IPS-NIHi7 (cell line): ENCODE measurements at regions not wholly inside any gene's neighbourhood (a gene's known extent, or its start where the extent isn't known, plus 50 kb on each side); places are given as distances from the start of the nearest gene placed in this dataset.
"Not testable (repeated sequence)": the region's sequence is repeated elsewhere in the genome, so short reads cannot be mapped to it uniquely, and the experiment has no call there.

ENCODE experiments used
- DNase-seq: peaks from one replicate; pipeline ENCODE4 v3.0.0; 2012; ENCODE audit warnings: mixed read lengths; ENCODE audit errors: extremely low spot score

- DNase-seq = not testable (repeated sequence)
Observed at GRCh38 chr6:27773542-27774263, 138.5 kb downstream of the OR2B2 start.

- DNase-seq = peak; percentile 78
Observed at GRCh38 chr6:27772261-27773001, 139.8 kb downstream of the OR2B2 start.

DNA sequence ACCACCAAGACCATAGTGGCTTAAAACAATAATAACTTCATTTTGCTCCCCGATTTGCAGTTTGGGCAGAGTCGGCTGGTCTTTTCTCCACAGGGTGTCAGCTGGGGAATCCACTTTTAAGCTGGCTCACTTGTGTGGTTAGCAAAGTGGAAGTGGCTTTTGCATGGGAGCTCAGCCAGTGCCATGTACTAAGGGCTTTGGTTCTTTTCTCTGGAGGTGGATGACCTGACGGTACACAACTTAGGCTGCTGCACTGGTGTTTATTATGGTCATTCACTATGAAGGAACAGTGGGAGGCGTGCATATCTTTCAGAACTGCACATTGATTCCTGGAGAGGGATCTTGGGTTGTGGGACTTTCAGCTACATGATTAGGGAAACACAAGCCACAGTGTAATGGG lies 141.0 kb downstream of the OR2B2 start:
- no peak for DNase-seq

- DNase-seq = peak; percentile 21
Observed at GRCh38 chr6:27770724-27771123, 141.5 kb downstream of the OR2B2 start.

GRCh38 chr6:27768556-27768955 lies 143.6 kb downstream of the OR2B2 start:
- no peak for DNase-seq

DNA sequence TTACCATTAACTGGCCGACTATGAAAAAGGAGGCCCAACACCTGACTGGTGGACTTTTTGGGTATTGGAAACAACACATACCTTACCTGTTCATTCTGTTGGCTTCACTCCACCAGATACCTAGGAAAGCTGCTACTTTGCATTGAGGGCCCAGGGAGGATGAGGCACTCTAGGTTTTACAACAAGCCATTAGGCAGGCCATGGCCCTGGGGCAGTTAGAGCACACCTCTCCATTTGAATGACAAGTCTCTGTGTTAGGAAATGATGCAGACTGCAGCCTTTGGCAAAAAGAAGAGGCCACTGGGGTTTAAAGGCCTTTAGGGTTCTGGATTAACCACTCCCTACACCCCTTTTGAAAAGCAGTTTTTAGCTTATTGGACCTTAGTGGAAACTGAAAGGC lies 144.3 kb downstream of the OR2B2 start:
- peak; percentile 20 for DNase-seq

DNA sequence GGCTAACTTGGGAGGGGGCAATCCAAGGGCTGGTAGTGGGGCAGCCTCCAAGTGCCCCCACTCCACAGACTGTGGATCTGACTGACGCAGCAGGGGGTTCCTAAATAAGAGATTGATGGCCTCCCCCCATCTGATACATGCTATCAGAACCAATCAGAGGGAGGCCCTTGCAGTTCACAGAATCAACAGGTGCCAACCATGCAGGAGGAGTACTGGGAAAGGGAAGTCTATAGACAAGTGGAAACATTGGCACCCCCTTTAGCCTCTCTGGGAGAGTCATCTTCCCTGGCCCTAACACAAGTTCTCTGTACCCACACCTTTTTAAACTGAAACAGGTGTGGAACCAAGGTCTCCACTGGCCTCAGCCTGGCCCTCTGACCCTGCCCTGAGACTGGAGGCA lies 145.8 kb downstream of the OR2B2 start:
- DNase-seq = no peak

DNA sequence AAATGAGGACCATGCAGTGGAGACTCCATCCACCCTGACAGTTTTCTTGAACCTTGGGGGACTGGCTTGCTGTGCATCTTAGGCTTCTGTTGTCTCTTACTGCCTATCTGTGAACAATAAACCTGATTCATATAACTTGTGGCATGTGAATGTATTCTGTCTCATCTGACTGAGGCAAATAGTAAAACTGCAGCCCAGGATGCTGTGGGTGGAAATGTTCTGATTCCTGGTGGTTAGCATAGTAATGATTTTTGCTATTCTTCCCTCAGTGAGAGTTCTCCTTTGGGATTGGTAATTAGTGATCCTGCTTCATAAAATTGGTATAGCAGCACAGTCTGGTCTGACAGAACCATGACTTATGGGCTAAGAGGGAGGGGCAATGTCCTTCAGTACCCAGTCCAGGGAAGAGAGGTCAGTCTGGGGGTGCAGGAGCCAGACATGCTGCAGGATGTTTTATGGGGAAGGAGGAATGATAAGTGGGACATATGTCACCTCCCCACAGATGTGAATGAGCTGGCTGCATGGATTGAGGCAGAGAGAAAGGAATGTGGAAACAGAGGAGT lies 147.1 kb downstream of the OR2B2 start:
- no peak for DNase-seq

GRCh38 chr6:27761391-27761790 lies 150.8 kb downstream of the OR2B2 start:
- DNase-seq = no peak

DNA sequence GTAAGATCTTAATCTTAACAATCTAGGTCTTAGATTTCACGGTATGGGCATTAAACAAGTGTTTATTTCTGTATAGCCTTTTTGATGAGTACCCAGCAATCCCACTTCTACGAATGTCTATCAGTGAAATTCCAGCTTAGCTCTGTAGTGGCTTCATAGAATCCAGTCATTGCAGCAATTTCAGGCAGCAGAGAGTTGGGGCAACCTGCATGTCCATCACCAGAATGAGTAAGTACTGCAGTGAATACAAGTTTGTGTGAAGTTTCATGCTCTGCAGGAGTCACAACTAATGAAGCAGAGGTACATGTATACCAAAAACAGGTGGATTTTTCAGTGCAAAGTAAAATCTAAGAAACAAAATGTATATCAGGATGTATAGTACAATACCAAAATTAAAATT lies 151.7 kb downstream of the OR2B2 start:
- no peak for DNase-seq

DNA sequence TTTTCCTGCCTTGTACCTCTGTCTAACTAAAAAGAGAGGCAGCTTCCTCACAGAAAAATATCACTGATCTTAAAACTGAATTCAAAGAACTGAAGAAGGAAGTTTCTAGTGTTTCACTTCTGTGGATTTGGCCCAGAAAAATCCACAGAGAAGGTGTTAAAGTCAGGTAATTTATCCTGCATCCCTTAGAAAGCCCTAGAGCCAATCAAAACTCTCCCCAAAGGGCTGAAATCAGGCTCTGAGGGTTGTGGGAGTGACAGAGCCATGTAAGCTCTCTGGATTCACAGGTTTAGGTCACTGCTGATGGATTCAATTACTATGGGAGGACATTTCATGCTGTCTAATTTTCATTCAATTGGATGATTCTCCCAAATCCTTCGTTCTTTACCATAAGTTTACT lies 152.3 kb downstream of the OR2B2 start:
- DNase-seq = no peak

GRCh38 chr6:27758491-27758890 lies 153.7 kb downstream of the OR2B2 start:
- no peak for DNase-seq

GRCh38 chr6:27757307-27757706 lies 154.9 kb downstream of the OR2B2 start:
- peak; percentile 32 for DNase-seq

DNA sequence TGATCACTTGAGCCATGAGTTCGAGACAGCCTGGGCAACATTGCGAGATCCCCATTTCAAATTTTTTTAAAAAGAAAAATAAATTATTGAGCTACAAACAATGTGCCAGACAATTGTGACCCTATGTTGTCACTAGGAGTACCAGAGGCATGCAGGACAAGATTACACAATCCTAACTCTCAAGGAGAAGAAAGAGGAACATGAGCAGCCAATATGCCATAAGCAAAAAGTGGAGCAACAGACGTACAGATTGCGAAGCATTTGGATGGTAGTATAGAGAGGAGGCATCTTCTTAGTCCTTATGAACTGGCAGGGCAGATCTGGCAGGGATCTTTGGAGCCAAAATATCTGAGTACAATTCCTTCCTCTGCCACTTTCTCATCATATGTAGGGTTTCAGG lies 156.4 kb downstream of the OR2B2 start:
- no peak for DNase-seq

GRCh38 chr6:27754408-27754782 lies 157.8 kb downstream of the OR2B2 start:
- DNase-seq = no peak

GRCh38 chr6:27753668-27754407 lies 158.4 kb downstream of the OR2B2 start:
- peak; percentile 73 for DNase-seq

GRCh38 chr6:27752038-27752885 lies 159.9 kb downstream of the OR2B2 start:
- peak; percentile 50 for DNase-seq

GRCh38 chr6:27748661-27749060 lies 163.5 kb downstream of the OR2B2 start:
- no peak for DNase-seq

DNA sequence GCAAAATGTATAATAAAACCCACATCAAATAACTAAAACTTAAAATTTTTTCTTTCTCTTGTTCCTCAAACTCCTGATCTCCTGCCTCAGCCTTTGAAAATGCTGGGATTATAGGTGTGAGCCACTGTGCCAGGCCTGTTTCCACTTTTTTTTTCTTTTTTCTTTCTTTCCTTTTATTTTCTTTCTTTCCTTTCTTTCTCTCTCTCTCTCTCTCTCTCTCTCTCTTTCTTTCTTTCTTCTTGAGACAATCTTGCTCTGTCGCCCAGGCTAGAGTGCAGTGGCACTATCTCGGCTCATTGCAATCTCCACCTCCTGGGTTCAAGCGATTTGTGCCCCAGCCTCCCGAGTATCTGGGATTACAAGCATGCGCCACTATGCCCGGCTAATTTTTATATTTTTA lies 164.6 kb downstream of the OR2B2 start:
- no peak for DNase-seq

- not testable (repeated sequence) for DNase-seq
Observed at GRCh38 chr6:27746860-27747259, 165.3 kb downstream of the OR2B2 start.

DNA sequence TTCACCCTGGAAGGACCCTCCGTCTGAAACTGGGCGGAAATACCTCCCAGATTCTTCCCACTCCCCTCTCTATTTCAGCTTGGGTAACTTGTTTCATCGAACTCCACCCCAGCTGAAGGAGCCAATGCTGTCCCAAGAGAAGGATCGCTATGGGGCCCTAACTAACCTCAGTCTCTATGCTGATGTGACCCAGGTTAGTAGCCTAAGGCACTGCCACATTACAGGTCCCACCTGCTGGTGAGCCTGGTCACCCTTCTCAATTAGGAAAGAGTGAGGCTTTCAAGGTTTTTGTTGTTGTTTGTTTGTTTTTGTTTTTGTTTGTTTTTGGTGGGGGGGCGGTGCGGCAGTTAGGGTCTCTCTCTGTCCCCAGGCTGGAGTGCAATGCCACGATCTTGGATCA lies 168.4 kb downstream of the OR2B2 start:
- peak; percentile 30 for DNase-seq
